H9 (cell line): ENCODE measurements at regions not wholly inside any gene's neighbourhood (a gene's known extent, or its start where the extent isn't known, plus 50 kb on each side); places are given as distances from the start of the nearest gene placed in this dataset.

ENCODE experiments used
- DNase-seq: peaks from one replicate; pipeline ENCODE4 v3.0.0-alpha.2; 2017
- H2AFZ ChIP-seq: one replicate; pipeline ENCODE4 v1.6.1; 2013; ENCODE audit warnings: mild to moderate bottlenecking, low read length, control low read depth, moderate library complexity
- H2AK5ac ChIP-seq: 2 replicates; pipeline ENCODE4 v1.6.1; 2013; ENCODE audit warnings: low read length, control low read depth, mixed read lengths; ENCODE audit not compliant: insufficient read length
- H2BK120ac ChIP-seq: one replicate; pipeline ENCODE4 v1.6.1; 2013; ENCODE audit warnings: low read depth, mild to moderate bottlenecking, low read length, control low read depth, inconsistent platforms; ENCODE audit not compliant: poor library complexity, severe bottlenecking
- H2BK12ac ChIP-seq: 2 replicates; pipeline ENCODE4 v1.6.1; 2013; ENCODE audit warnings: low read length, control low read depth, mixed read lengths, low read depth; ENCODE audit not compliant: insufficient read length
- H2BK15ac ChIP-seq: 2 replicates; pipeline ENCODE4 v1.6.1; 2013; ENCODE audit warnings: low read depth, low read length, control low read depth
- H2BK20ac ChIP-seq: one replicate; pipeline ENCODE4 v1.6.1; 2013; ENCODE audit warnings: low read depth, mild to moderate bottlenecking, low read length, control low read depth, inconsistent platforms; ENCODE audit not compliant: poor library complexity, severe bottlenecking
- H2BK5ac ChIP-seq: 2 replicates; pipeline ENCODE4 v1.6.1; 2013; ENCODE audit warnings: low read length, control low read depth, mixed read lengths; ENCODE audit not compliant: insufficient read length
- H3K14ac ChIP-seq: 2 replicates; pipeline ENCODE4 v1.6.1; 2013; ENCODE audit warnings: low read length, control low read depth; ENCODE audit not compliant: insufficient read depth
- H3K18ac ChIP-seq: 2 replicates; pipeline ENCODE4 v1.6.1; 2013; ENCODE audit warnings: low read depth, mild to moderate bottlenecking, mixed read lengths, low read length, control low read depth; ENCODE audit not compliant: insufficient read length
- H3K23ac ChIP-seq: 2 replicates; pipeline ENCODE4 v1.6.1; 2013; ENCODE audit warnings: low read length, control low read depth, mixed read lengths, low read depth; ENCODE audit not compliant: insufficient read length
- H3K23me2 ChIP-seq: 2 replicates; pipeline ENCODE4 v1.6.1; 2013; ENCODE audit warnings: low read depth, mild to moderate bottlenecking, mixed read lengths, low read length, control low read depth; ENCODE audit not compliant: insufficient read length, poor library complexity, severe bottlenecking
- H3K27ac ChIP-seq: 2 replicates; pipeline ENCODE4 v1.5.1; 2013; ENCODE audit warnings: low read length, control low read depth, mixed read lengths, low read depth; ENCODE audit not compliant: insufficient read length
- H3K27me3 ChIP-seq: 2 replicates; pipeline ENCODE4 v1.6.1; 2013; ENCODE audit warnings: low read length, control low read depth, inconsistent platforms; ENCODE audit not compliant: insufficient read depth
- H3K4ac ChIP-seq: 2 replicates; pipeline ENCODE4 v1.6.1; 2013; ENCODE audit warnings: low read depth, mild to moderate bottlenecking, control low read depth, inconsistent platforms, low read length, moderate library complexity
- H3K4me1 ChIP-seq: 2 replicates; pipeline ENCODE4 v1.6.1; 2013; ENCODE audit warnings: low read length, control low read depth, inconsistent platforms; ENCODE audit not compliant: insufficient read depth
- H3K4me2 ChIP-seq: 2 replicates; pipeline ENCODE4 v1.6.1; 2013; ENCODE audit warnings: low read length, control low read depth, mixed read lengths; ENCODE audit not compliant: insufficient read length, insufficient read depth
- H3K56ac ChIP-seq: 2 replicates; pipeline ENCODE4 v1.6.1; 2013; ENCODE audit warnings: low read depth, mild to moderate bottlenecking, mixed read lengths, low read length, control low read depth; ENCODE audit not compliant: insufficient read length
- H3K79me1 ChIP-seq: 2 replicates; pipeline ENCODE4 v1.6.1; 2013; ENCODE audit warnings: low read depth, mild to moderate bottlenecking, moderate library complexity, low read length, control low read depth, inconsistent platforms; ENCODE audit not compliant: insufficient read depth, poor library complexity, severe bottlenecking
- H3K79me2 ChIP-seq: 2 replicates; pipeline ENCODE4 v1.6.1; 2013; ENCODE audit warnings: low read length, control low read depth, inconsistent platforms; ENCODE audit not compliant: insufficient read depth
- H3K9ac ChIP-seq: 2 replicates; pipeline ENCODE4 v1.6.1; 2013; ENCODE audit warnings: low read length, control low read depth, mixed read lengths; ENCODE audit not compliant: insufficient read length; ENCODE audit errors: extremely low read depth
- H3K9me3 ChIP-seq: one replicate; pipeline ENCODE4 v1.6.1; 2013; ENCODE audit warnings: low read depth, low read length, inconsistent platforms; ENCODE audit not compliant: control insufficient read depth
- H3T11ph ChIP-seq: one replicate; pipeline ENCODE4 v1.6.1; 2013; ENCODE audit warnings: mild to moderate bottlenecking, low read length, control low read depth, inconsistent platforms
- H4K20me1 ChIP-seq: one replicate; pipeline ENCODE4 v1.6.1; 2013; ENCODE audit not compliant: control insufficient read depth, insufficient read length, insufficient read depth
- H4K5ac ChIP-seq: 2 replicates; pipeline ENCODE4 v1.6.1; 2013; ENCODE audit warnings: low read depth, mild to moderate bottlenecking, mixed read lengths, low read length, control low read depth; ENCODE audit not compliant: insufficient read length
- H4K8ac ChIP-seq: replicated peaks from 2 replicates; pipeline ENCODE4 v1.6.1; 2013; ENCODE audit warnings: low read length, control low read depth, mixed read lengths, low read depth; ENCODE audit not compliant: insufficient read length
- H4K91ac ChIP-seq: 2 replicates; pipeline ENCODE4 v1.6.1; 2013; ENCODE audit warnings: low read depth, mild to moderate bottlenecking, moderate library complexity, mixed read lengths, low read length, control low read depth; ENCODE audit not compliant: insufficient read length
- H3K27ac Mint-ChIP-seq, 3 experiments: 2 replicates in 2 of 3; 3 replicates in 1 of 3; pipeline ENCODE4 v1.8.0; 2020 to 2021; ENCODE audit warnings: mixed read lengths in 3 of 3, mild to moderate bottlenecking in 1 of 3, moderate library complexity in 1 of 3
- H3K27me3 Mint-ChIP-seq: 2 replicates; pipeline ENCODE4 v1.8.0; 2021; ENCODE audit warnings: low read depth, mild to moderate bottlenecking, moderate library complexity, mixed read lengths
- H3K36me3 Mint-ChIP-seq, 3 experiments: 2 replicates in 2 of 3; 3 replicates in 1 of 3; pipeline ENCODE4 v1.8.0; 2020 to 2021; ENCODE audit warnings: low read depth in 3 of 3, mixed read lengths in 3 of 3; ENCODE audit not compliant: insufficient read depth in 1 of 3
- H3K4me1 Mint-ChIP-seq, 2 experiments: 2 replicates each; pipeline ENCODE4 v1.8.0; 2020; ENCODE audit warnings: mixed read lengths in 2 of 2
- H3K4me3 Mint-ChIP-seq, 2 experiments: 2 replicates in 1 of 2; 3 replicates in 1 of 2; pipeline ENCODE4 v1.8.0; 2020 to 2021; ENCODE audit warnings: mild to moderate bottlenecking in 2 of 2, mixed read lengths in 2 of 2, moderate library complexity in 1 of 2
- H3K9me3 Mint-ChIP-seq, 2 experiments: 2 replicates in 1 of 2; 3 replicates in 1 of 2; pipeline ENCODE4 v1.8.0; 2020; ENCODE audit warnings: mild to moderate bottlenecking in 2 of 2, mixed read lengths in 2 of 2, moderate library complexity in 1 of 2
- CTCF ChIP-seq: fragments of 200-600 bp; sonication (generic); conservative IDR thresholded peaks from 3 replicates; pipeline ENCODE4 v1.8.0; 2021; ENCODE audit warnings: antibody characterized with exemption, mild to moderate bottlenecking

GRCh38 chrX:20863649-20864048 lies 510.6 kb upstream of the CNKSR2 start:
- Histone ChIP-seq H2BK120ac (no peak overlapping the region), H3T11ph (no peak overlapping the region), H2AK5ac (no peak overlapping the region), H4K20me1 (no peaks in the 10 kb centered on the region), H4K8ac (no peak overlapping the region), H3K23ac (no peak overlapping the region), H3K18ac (no peak overlapping the region), H3K79me1 (no peaks in the 10 kb centered on the region), H3K23me2 (no peaks in the 10 kb centered on the region), H3K4me1 (no peaks in the 10 kb centered on the region), H4K5ac (no peak overlapping the region), H3K79me2 (no peaks in the 10 kb centered on the region), H3K56ac (no peak overlapping the region), H2BK15ac (no peak overlapping the region), H3K4me2 (no peak overlapping the region), H3K9ac (no peak overlapping the region), H2BK5ac (no peak overlapping the region), H3K9me3 (peaks cover 18% of the 10 kb centered on the region), H3K14ac (no peak overlapping the region), H2AFZ (no peak overlapping the region), H4K91ac (no peak overlapping the region), H2BK12ac (no peak overlapping the region), H3K4ac (no peak overlapping the region), H2BK20ac (no peak overlapping the region), H3K27ac (no peak overlapping the region), H3K27me3 (no peaks in the 10 kb centered on the region)
- no peak overlapping the region for H3K27ac Mint-ChIP-seq
- no peak for TF ChIP-seq CTCF
- peaks cover 21 to 41% (median 29%) of the 10 kb centered on the region in 3 experiments for H3K36me3 Mint-ChIP-seq
- H3K4me3 Mint-ChIP-seq: no peak overlapping the region
- peaks cover 33 to 53% of the 10 kb centered on the region in 2 experiments for H3K9me3 Mint-ChIP-seq
- H3K27me3 Mint-ChIP-seq: peaks cover 3% of the 10 kb centered on the region; the same call in 1 of the 2 replicates
- DNase-seq: no peak
- H3K4me1 Mint-ChIP-seq: peaks cover 0 to under 1% of the 10 kb centered on the region in 2 experiments; a peak in 1 of 4 replicates
